ENCODE measurements at regions not wholly inside any gene's neighbourhood (a gene's known extent, or its start where the extent isn't known, plus 50 kb on each side); places are given as distances from the start of the nearest gene placed in this dataset.

- TF ChIP-seq CTCF (IDR thresholded peaks at IDR 0.05; ENCODE audit: low read length) (no peak), EZH2 (optimal IDR thresholded peaks at IDR 0.05; ENCODE audit: low read depth, low read length) (no peak), EZH2phosphoT487 (IDR thresholded peaks at IDR 0.05; ENCODE audit: low read length) (no peak)
These were observed 189.6 kb downstream of the ICE1 start for GRCh38 chr5:5612096-5612495.

All from MM.1S (cell line).